ENCODE measurements at regions not wholly inside any gene's neighbourhood (a gene's known extent, or its start where the extent isn't known, plus 50 kb on each side); places are given as distances from the start of the nearest gene placed in this dataset.

GRCh38 chr9:84224246-84224645, 116.3 kb downstream of the SLC28A3 start:
- no peaks in the 10 kb centered on the region for H3K36me3 ChIP-seq (ENCODE audit: control insufficient read depth in 2 of 2, extremely low read depth in 1 of 2, insufficient read depth in 2 of 2, low read length in 2 of 2)
- H3K4me3 ChIP-seq (ENCODE audit: control insufficient read depth in 2 of 3, extremely low read depth in 1 of 3, insufficient read depth in 2 of 3, low read depth in 1 of 3, low read length in 3 of 3) = no peak overlapping the region
- no peak overlapping the region for H3K4me2 ChIP-seq (ENCODE audit: control insufficient read depth, extremely low read depth, insufficient read depth, low read depth, low read length)
- H2AFZ ChIP-seq (ENCODE audit: control insufficient read depth, low read length) = no peak overlapping the region
- DNase-seq (ENCODE audit: low read depth, low spot score) (no peak), FAIRE-seq (no peak)
- no peak overlapping the region for H3K27ac ChIP-seq (ENCODE audit: control insufficient read depth, insufficient read depth, low read length)
- H3K9ac ChIP-seq (ENCODE audit: control insufficient read depth, extremely low read depth, insufficient read depth, low read length) = no peak overlapping the region
- H3K9me3 ChIP-seq (ENCODE audit: control insufficient read depth, low read depth, low read length) = no peaks in the 10 kb centered on the region
- dilution Hi-C loops (cut with MboI; ENCODE audit: extremely low pct_ligation_motif_present, low sequenced_read_pairs) = no loop called here
- H3K27me3 ChIP-seq (ENCODE audit: control insufficient read depth, extremely low read depth, insufficient read depth, low read length) = no peaks in the 10 kb centered on the region
- H3K79me2 ChIP-seq (ENCODE audit: control insufficient read depth, insufficient read depth, low read length) = no peaks in the 10 kb centered on the region
- no peak for TF ChIP-seq EZH2 (IDR thresholded peaks at IDR 0.05; ENCODE audit: low read length)
- TF ChIP-seq CTCF (optimal IDR thresholded peaks at IDR 0.05 in 1 of 3, IDR thresholded peaks at IDR 0.05 in 1 of 3, conservative IDR thresholded peaks at IDR 0.05 in 1 of 3; ENCODE audit: extremely low read depth in 1 of 3, insufficient read depth in 2 of 3, low read length in 3 of 3) = no peak
- no peaks in the 10 kb centered on the region for H3K4me1 ChIP-seq (ENCODE audit: control insufficient read depth, extremely low read depth, insufficient read depth, low read length)
- no peaks in the 10 kb centered on the region for H3K9me1 ChIP-seq (ENCODE audit: control insufficient read depth, extremely low read depth, insufficient read depth, low read length)
- no peaks in the 10 kb centered on the region for H4K20me1 ChIP-seq (ENCODE audit: control insufficient read depth, extremely low read depth, insufficient read depth, low read length)

Small RNA genes in the stretch of these regions (small RNA-seq; reads per million reads assigned to genes)
- 0 reads per million in 3 experiments for gene AL390838.2 (ENCODE audit: insufficient read length in 3 of 3, low read depth in 3 of 3, low replicate concordance in 1 of 3)

Data from keratinocyte (primary cell).